HG03432 (cell line): ENCODE measurements at regions not wholly inside any gene's neighbourhood (a gene's known extent, or its start where the extent isn't known, plus 50 kb on each side); places are given as distances from the start of the nearest gene placed in this dataset.

Source experiments
- ATAC-seq: cut with Tn5 transposase; IDR thresholded peaks from one replicate; pipeline ENCODE4 v1.9.1; 2021; ENCODE audit warnings: mild to moderate bottlenecking, moderate library complexity; ENCODE audit not compliant: unreplicated experiment

DNA sequence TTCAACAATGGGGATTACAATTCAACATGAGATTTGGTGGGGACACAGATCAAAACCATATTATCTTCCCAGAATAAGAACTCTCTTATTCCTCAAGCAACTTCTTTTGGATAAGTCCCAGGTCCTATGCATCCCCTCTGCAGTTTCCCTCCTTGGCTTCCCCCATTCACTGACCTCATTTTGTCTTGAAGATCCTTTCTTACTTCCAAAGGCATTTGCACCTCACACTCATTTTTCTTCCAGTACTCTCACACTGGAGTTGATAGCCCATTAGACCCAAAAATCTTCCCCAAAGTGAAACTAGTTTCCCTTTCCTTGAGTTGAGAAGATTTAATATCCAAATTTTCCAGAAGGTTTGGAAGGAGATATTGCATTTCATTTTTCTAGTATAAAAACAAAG lies 178.0 kb upstream of the DAPK1 start:
- no peak for ATAC-seq

DNA sequence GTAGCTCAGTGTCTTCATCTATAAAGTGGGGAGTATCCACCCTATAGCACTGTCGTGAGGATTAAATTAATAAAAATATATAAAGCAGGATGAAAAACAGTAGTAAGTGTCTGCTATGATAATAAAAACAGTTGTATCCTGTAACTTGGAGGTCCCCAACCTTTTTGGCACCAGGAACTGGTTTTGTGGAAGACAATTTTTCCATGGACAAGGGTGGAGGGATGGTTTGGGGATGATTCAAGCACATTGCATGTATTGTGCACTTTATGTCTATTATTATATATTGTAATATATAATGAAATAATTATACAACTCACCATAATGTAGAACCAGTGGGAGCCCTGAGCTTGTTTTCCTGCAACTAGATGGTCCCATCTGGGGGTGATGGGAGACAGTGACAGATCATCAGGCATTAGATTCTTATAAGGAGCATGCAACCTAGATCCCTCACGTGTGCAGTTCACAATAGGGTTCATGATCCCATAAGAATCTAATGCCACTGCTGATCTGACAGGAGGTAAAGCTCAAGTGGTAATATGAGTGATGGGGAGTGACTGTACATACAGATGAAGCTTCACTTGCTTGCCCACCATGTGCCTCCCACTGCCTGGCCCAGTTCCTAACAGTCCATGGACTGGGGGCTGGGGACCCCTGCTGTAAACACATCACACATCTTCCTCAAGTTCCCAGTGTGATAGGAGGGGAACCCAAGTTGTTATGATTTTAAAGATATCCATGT lies 177.4 kb upstream of the DAPK1 start:
- ATAC-seq = no peak

DNA sequence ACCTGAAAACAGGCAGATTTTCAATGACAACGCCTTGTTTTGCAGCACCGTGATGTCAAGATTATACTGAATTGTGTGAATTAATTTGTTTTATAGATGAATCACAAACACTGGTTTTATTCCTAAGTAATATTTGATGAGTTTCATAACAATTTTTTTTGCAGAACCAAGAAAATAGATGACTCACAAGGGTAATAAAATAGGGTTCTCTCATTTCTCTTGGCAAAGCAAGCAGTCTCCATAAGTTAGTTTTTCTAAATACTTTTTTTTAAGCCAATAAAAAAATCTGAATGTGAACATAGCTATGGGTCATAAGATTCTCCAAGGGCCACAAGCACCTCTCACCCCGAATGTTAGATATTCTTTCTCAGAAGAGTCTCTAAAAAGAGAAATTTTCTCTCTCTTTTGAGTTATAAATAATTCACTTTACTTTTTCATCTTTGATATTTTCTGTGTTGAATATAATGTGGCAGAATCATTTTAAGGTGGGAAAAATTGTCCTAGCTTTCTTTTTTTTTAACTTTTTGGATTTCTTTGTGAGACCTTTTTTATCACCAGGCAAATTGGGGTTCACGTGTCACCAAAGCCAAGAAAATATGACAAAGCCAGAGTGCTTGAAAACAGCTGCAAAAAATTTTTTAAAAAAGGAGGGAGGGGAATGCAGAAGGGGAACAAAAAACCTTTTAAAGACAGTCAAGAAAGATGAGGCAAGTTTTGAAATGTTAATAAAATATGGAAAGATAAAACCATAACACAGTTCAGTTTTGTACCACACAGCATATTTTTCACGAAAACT lies 174.6 kb upstream of the DAPK1 start:
- no peak for ATAC-seq

DNA sequence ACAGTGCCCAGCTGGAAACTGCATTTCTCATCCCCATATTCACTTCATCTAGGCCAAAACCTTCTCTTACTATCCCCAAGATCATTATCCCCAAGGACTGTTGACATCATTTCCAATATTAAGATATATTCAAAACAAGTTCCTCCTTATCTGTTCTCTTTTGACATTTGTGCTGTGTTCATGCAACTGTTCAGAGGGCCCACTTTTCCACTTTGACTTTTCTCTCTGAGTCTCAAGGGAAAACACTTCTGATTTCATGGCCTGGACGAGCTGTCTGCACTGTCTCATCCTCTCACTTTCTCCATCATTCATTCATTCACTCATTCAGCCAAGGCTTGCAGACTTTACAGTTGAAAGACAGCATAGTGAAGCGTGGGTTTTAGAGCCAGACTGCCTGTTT lies 173.7 kb upstream of the DAPK1 start:
- no peak for ATAC-seq

DNA sequence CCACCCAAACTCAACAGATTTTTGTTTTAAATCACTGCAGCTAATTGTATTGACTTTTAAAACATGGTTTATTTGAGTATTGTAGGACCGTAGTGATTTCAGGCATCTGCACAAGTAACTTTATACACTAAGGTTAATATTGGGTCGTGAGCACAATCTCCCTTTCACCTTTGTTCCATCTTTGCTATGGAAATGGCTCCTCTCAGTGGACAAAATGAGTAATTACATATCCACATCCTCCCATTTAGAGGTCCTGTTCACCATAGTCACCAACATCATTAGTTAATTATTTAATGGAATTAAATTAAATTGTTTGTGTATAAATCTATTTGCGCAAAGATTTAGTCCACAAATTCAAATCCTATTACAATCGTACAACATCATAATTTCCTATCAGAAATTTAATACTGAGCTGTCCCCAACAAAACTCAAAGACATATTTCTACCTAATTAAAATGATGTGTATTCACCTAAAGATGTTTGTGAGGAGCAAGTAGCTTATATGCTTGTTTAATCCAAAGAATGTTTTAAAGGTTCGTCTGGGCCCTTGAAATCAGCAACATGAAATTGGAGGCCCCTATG lies 173.0 kb upstream of the DAPK1 start:
- ATAC-seq = no peak

DNA sequence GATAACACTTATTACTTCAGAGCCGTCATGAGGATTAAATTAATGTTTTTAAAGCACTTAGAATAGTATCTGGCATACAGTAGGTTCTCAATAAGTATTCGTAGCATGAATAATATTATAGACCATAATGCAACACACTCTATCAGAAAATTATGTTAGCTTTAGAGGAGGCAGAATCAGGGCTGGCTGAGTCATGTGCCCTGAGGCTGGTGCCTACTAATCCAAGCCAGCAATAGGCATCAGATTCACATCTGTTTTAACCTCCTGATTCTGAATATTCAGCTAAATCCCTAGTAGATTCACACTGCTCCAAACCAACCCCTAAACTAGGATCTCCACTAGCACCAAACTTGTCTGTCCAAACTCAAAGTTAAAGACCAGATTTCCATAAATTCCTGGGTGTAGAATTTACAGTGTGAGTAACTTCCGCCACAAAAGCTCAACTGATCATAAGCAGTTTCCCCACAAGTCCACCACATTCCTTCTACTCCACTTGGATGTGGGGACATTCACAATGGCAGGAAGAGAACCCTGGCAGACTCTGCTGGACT lies 170.0 kb upstream of the DAPK1 start:
- ATAC-seq = no peak

DNA sequence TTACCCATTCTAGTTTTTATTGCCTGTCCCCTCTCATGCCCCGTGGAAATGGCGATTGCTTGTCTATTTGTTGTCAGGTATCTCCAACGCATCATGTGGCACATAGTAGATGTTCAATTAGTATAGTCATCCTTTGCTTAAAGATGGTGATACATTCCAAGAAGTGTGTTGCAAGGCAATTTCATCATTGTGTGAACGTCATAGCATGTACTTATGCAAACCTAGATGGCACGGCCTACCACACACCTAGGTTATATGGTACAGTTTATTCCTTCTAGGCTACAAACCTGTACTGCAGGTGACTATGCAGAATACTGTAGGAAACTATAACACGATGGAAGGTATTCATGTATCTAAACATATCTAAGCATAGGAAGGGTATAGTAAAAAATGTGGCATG lies 163.9 kb upstream of the DAPK1 start:
- no peak for ATAC-seq

DNA sequence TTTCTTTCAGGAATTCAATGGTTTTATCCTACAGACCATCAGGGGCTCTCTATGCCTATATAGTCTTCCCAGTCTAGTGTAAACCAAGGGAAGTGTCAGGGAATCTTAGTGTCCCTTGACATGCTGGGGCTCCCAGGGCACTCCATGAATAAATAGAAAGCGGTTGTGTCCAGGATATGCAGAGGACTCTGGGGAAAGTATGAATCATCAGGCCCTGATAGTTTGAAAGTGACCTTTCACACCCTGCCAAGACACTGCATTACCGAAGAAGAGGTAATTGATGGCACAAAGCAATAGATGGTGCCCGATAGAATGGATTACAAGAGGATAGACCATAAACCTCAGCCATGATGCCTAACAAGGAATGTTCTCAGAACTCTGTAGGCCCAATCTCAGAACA lies 163.3 kb upstream of the DAPK1 start:
- ATAC-seq = no peak

DNA sequence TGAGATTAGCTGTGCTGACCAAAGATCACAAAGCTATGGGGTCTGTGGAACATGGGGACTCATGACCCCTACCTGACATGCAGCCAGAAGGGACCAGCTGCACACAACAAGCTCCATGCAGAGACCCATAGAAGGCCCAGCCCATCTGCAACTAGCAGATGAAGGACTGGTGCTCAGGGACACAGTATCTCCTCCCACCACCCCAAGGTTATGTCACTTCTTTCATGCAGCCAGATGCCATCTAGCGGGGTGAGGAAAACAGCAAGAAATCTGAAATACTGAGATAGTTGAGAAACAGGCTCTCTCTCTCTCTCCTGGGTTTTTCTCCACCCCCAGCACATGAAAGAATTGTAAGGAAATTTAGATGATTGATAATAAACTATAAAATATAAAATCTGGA lies 161.3 kb upstream of the DAPK1 start:
- no peak for ATAC-seq

DNA sequence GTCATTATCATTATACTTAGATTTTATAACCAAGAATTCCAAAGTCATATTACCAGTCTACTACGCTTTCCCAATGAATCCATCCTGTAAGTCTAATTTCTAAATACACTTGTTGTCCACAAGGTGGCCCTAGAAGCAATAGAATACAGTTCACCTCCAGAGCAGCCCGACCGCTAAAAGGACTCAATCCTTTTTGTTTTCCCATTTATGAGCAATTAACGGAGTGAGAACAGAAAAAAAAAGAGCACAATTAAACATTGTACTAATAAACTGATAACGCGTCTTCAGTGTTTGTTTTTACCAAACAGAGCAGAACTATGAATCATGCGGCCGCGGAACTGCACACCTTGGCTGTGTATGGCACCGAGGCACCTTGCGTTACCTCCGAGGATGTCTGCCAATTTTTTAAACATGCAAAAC lies 160.7 kb upstream of the DAPK1 start:
- ATAC-seq = no peak

DNA sequence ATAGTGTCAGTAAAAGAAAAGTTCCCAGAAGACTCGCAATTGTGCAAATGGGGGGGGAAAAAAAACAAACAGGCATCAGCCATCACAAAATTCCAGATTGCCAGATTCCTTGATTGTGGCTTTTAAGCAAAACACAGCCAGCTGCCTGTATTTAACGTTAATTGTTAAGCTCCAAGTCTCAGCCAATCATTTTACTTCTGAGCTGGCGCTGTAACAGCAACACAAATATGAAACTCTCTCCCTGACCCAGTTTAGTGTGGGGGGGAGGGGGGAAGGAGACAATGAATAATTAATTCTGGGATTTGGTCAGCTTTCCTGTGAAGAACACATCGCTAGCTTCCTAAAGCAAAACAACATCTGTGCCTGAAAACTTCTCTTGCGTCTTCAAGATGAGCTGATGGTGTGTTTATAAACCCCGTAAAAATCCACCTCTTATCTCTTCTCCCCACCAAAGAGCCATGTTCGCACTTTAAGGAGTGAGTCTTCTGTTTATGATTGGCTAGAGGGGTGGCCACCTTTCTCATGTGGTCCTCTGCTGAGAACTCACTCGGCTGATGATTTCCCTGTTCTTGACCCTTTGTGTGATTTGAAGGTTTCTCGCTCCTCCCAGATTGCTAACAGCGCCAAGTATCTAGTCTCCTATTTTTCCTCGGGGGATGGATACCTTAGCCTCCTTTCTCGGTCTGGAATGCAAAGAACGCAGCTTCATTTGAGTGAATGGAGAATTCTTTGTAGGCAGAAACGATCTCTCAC lies 160.2 kb upstream of the DAPK1 start:
- ATAC-seq = no peak

DNA sequence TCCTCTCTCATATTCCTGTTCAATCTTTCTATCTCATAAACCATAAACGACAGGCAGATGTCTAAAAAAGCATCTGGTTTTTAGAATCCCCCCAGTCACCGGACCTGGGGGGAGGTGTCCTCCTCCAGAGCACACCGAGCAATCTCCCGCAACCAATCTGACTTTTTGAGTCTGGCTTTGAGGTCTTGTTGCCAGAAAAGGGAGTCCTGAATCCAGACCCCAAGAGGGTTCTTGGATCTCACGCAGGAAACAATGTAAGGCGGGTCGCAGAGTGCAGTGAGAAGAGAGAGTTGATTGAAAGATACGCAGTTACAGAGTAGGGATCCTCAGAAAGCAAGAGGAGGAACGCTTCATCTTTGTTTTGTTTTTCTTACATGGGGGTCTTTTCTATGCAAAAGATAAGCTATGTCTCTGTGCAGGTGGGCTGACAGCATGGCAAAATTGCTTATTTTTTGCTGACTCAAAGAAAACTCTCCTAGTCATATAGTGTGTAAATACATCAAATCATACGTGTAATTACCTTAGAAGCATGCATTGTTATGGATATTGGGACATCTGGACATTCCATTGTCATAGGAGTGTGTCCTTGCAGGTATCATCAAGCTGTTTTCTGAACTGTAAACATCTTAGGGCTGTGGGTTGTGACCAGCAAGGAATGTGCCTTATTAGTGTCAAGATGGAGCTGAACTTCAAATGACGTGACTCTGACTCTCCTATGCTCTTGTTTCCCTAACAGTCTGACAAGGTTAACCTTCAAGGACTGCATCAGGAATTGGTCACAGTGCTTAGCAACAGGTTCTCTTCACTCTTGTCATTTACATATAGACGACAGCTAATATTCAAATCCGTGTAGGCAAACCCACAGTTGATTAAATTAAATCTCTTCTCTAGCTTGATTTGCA lies 159.3 kb upstream of the DAPK1 start:
- no peak for ATAC-seq

DNA sequence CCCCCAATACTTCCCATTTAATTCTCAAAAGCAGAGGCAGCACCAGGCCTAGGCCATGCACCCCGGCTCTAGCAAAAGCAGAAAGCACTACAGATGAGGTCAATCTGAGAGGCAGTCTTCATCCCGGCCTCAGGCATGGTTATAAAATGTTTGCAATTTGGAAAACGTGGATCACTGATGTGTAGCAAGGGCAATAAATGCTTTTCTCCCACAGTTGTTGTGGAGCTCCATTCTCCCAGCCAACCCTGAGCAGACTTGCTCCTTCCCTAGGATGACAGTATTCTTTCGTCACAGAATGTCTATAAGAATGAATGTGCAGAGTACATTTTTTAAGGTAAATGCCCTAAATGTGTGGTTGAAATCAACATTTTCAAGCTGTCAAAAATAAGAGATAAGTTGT lies 157.3 kb upstream of the DAPK1 start:
- ATAC-seq = no peak

DNA sequence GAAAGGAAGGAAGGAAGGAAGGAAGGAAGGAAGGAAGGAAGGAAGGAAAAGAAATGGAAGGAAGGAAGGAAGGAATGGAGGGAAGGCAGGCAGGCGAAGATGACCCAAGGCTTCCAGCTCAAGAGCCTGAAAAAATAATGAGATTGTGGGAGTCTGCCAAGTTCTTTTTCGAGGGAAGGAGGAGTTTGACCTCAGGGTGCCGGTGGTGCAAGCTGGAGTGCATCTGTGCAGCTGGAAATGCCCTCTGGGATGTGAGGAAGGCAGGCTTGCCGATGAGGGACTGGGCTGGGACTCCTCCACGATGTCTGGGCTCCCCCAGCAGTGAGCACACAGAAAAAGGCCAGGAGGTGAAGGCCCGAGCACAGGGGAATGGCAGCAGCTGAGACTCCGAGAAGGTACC lies 154.9 kb upstream of the DAPK1 start:
- no peak for ATAC-seq

DNA sequence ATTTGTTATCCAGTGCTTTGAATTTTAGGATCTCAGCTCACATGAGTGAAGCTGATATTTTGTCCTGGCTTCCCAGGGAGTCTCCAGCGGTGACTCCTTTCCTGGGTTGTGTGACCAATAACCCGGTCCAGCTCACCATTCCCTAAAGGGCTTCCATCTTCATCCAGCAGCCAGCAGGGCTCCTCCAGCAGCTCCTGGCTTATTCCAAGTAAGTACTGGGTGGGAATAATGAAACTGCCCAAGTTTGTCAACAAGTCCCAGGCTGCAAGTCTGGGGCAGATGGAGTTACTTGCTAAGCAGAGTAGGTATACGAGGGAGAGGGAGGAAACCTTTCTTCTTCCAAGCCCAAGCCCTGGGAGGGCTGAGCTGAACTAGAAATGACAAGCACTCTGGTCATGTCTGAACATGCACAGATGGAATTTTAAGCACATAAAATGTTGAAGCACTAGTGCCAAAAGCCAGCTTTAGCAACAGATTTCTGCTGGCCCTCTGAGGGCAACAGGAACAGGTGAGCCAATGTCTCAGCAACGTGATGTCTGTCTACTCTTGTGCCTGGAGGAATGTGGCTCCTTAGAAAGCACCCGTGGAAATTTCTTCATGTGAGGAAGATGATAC lies 153.7 kb upstream of the DAPK1 start:
- ATAC-seq = no peak

DNA sequence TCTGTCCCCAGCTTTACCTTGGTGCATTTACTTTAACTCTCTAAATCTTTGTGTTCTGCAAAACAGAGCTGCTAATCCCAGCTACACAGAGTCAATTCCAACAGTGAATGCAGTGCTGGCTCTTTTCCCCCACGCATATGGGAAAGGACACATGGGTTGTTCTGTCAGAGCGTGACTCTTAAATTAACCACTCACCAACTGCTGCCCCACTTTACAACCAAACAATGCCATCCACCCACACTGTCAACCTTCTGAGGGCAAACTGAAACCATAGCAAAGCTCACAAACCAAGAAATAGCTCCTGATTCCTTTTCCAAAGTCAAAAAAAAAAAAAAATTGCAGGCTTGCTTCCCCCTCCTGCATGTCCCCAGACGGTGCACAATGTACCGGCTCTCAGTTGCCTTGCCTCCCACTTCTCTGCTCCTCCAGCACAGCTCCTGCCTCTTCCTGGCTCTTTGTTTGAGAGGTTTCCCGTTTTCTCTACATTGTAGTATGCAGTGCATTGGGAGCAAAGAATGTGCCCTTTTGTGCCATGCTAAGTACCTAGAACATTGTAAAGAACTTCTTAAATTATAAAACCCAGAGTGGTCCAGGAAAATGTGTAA lies 151.5 kb upstream of the DAPK1 start:
- no peak for ATAC-seq

DNA sequence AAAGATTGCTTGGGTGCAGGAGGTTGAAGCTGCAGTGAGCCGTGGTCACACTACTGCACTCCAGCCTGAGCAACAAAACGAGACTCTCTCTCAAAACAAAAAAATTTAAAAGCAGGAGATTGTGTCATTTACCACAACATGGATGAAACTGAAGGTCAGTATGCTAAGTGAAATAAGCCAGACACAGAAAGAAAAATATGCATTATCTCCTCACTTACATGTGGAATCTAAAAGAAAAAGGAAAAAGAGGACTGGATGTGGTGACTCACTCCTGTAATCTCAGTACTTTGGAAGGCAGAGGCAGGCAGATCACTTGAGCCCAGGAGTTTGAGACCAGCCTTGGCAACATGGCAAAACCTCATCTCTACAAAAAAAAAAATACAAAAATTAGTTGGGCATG lies 146.8 kb upstream of the DAPK1 start:
- ATAC-seq = no peak

DNA sequence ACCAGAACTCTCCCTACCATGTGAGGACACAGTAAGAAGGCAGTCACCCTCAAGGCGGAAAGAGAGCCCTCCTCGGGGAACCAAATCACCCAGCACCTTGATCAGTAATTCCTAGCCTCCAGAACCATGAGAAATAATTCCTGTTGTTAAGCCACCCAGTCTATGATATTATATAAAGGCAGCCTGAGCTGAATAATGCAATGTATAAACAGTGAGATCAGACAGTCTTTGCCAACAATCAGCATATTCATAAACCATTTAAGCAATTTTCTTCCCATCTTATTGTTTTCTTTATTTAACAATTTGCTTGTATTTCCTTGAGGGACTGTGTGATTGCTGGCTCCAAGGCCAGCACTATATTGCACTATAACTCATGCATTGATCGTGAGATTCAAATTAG lies 144.4 kb upstream of the DAPK1 start:
- ATAC-seq = no peak

DNA sequence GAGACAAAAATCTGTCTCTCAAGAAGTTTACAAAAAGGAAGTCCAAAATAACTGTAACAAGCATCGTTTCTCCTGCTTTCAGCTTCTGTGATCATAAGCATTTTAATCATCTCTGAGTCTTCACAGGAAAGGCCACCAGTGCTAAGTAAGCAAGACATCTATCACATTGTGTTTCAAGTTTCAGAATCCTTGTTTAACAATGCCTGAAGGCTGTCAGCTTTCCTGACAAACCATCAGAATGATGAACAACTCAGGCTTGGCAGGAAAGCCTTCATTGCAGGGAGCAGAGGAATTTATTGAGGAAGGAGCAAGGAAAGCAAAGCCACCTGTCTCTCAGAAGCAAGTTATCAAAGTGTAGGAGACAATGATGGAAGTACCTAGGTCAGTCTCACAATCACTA lies 143.5 kb upstream of the DAPK1 start:
- ATAC-seq = no peak
